ENCODE measurements at regions not wholly inside any gene's neighbourhood (a gene's known extent, or its start where the extent isn't known, plus 50 kb on each side); places are given as distances from the start of the nearest gene placed in this dataset.

DNA sequence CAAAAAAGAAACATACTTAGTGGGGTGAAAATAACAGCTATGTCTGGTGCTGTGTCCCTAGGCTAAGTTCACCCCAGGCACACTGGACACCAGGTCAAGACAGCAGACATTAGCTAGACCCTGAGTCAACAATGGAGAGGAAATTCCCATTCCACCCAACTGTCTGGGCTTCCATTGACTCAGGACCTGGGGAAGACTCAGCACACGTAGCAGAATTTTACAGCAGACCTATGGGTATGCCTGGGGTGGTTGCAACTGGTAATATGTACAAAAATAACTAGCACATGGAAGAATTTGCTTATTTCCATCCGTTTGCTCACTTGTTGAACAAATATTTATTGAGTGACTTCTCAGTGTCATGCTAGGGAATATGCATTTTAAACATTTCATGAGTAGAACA, 117.0 kb downstream of the GAS1 start:
- DNase-seq (ENCODE audit: low read depth): no peak

DNA sequence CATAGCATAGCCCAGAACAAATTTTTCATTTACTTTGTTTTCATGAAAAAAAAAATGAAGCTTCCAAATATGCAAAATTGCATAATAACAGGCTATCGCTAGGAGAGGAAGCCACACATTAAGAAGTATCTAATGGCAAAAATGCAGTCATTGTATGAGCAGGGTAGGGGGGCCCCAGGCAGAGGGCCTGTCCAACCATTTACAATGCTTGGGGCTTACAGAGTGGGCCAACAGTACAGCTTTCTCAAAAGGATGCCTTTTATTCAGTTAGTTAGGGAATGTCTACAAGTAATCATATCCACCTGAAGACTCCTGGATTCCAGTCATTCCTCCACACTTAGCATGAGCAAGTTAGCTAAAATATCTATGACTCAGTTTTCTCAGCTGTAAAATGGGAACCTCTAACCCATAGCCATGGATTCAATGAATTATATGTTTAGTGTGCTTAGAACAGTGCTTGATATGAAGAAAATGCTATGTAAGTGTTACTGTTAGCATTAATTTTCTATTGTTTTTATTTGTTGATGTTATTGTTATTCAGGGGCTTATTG, 117.7 kb downstream of the GAS1 start:
- no peak for DNase-seq (ENCODE audit: low read depth)

DNA sequence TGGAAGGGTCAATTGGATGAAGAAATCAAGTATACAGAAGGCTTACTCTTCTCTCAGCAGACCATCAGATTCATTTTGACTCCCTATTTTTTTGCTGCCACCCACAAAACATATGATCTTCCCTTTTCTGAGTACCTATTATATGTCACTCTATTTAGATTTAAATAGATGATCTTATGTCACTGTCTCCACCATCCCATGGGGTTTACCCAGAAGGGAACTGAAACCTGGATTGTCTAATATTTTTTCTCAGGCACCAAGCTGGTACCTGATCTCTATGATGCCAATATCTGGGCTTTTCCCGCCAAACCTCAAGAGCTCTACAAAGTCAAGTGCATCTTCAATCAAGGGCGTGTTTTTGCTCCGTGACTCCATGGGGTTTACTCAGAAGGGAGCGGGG, 118.7 kb downstream of the GAS1 start:
- no peak for DNase-seq (ENCODE audit: low read depth)

DNA sequence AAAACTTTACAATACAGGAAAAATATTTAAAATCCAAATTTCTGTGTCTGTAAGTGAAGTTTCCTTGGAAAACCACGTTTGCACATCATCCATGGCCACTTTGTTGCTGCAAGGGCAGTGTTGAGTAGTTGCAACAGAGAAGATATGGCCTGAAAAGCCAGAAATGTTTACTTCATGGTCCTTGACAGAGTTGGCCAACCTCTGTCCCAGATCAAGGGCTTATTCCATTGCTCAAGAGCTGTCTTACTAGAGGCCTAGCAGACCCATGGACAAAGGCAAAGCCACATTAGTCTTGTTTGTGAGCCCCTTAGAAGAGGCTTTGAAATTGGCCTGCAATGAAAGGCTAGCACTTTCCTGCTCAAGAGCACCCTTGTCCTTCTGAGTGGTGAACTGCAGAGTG, 119.4 kb downstream of the GAS1 start:
- no peak for DNase-seq (ENCODE audit: low read depth)

DNA sequence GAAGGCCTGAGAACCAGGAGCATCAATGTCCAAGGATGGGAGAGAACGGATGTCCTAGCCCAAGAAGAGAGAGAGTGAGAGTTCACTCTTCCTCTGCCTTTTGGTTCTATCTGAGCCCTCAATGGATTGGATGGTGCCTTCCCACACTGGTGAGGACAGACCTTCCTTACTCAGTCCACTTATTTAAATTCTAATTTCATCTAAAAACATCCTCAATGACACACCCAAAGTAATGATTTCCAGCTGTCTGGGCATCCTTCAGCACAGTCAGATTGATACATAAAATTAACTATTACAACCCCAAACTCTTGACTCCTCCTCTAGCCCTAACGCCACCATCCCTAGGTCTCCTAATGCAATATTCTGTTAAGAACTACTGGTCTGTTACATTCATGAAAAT, 122.0 kb downstream of the GAS1 start:
- no peak for DNase-seq (ENCODE audit: low read depth)

DNA sequence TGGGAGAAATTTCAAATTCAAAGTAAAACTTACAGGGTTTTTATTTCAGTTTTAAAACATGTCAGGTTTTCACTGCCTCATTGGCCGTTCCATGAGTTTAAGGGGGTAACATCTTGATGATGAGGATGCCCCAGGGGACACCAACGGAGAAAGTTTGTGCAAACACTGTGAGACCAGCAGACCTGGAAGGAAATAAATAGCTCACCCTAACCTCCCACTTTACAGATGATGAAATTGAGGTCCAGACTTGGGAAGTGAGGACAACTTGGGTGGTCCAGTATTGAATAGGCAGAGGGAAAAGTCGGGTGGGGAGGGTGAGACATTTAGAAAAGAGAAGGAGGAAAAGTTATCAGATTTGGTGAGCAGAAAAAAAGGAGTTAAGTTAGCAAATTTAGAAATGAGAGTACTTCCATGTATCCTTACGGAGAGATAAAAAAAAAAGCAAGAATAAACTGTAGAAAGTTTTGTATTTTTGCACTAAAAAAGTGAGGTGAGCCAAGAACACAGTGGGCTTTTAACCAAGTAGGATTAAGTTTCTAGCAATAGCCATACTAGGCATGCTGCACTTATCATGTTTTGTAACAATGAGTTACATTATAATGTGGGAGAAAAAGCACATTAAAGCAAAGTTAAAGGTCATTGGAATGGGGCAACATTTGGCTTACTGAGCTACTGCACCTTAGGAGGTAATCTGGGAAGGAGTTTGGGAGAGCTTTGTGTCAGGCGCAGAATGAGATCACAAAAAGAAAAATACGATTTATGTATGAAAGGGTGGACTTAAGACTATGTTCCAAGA, 125.1 kb downstream of the GAS1 start:
- no peak for DNase-seq (ENCODE audit: low read depth)

DNA sequence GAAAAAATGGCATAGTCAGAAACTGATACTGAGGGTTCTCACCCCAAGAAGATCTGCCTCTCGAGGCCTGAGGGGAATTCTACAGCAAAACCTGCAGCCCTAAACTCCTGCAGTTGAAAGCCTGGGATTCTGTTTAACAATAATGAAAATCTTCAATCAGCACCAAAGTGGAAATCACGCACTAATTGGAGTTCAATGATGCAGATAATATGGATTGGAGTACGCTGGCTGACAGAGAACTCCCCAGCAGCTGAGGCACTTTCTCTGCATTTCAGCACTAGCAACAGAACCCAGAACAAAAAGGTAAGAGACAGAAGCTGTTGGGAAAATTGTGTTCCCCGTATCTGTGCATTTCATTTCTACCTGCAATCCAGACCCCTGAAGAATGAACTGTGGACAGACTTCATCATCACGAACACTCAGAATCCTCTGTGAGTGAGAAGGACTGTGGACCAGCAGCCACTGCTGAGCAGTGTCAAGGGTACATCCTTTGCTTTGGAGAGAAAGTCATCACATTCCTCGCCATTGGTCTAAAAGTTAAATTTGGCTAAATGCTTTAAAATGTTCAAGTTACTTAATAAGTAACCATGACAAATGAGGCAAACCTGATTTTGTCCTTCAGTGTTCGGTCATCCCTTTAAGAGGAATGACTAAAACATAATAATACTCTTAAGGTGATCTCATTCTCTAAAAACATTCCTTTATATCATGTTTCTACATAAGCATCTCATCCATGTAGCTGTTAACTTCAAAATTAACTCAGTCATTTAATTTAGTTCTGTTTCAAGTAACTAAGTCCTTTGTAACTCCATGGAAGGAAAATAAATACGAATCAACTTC, 126.1 kb downstream of the GAS1 start:
- no peak for DNase-seq (ENCODE audit: low read depth)

DNA sequence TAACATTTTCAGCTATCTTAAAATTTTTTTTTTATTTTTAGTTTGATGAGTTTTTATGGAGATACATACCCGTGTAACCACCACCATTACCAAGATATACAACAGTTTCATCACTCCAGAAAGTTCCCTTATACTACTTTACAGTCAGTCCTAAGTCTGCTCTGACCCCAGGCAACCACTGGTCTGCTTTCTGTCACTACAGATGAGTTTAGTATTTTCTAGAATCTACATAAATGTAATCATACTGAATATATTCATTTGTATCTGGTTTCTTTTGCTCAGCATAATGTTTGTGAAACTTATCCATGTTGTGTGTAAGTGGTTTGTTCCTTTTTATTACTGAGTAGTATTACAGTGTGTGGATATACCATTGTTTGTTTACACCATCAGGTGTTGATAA, 127.8 kb downstream of the GAS1 start:
- DNase-seq (ENCODE audit: low read depth): no peak

DNA sequence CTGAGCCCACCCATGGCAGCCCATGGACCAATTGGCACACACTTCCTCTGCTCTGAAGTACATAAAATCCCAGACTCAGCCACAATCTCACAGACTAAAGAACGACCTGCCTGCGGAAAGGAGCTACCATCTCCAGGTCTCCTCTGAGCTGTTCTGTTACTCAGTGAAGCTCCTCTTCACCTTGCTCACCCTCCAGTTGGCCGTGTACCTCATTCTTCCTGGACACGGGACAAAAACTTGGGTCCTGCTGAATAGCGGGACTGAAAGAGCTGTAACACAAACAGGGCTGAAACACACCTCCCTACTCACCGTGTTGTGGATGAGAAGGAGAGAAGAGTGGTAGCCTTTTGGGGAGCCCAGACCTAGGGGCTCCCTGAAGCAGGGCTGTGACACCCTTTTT, 128.7 kb downstream of the GAS1 start:
- no peak for DNase-seq (ENCODE audit: low read depth)

DNA sequence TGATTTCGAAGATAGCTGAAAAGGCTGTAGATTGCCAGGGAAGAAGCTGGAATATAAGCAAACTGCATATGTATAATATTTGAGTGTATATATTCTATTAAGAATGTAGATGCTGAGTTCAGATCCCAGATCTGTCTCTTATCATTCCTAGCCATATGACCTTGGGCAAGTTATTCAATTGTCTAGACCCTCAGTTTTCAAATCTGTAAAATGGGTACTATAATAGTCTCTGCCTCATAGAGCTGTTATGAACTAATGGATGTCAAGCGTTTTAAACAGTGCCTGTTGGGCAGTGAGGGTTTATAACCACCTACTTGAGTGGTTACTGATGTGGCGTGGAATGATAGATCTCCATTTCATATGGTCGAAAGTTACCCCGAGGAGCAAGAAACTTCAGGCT, 130.4 kb downstream of the GAS1 start:
- DNase-seq (ENCODE audit: low read depth): no peak

DNA sequence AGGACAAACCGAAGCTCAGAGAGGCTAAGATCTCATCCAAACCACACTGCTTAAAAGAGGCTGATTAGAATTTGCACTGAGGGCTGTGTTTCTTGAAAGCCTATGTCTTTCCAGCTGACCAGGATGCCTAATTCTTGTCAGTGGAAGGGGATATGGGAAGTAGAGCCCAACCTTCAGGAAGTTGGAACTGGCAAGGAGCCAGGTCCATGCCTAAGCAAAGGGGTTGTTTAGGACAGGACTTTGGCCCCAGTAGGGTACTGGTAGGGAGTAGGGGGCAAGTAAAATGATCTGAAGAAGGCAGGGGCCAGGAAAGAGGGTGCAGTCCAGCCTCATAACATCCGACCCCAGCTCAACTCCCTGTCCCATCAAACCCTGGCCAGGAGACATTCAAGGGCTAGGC, 130.9 kb downstream of the GAS1 start:
- DNase-seq (ENCODE audit: low read depth): no peak

DNA sequence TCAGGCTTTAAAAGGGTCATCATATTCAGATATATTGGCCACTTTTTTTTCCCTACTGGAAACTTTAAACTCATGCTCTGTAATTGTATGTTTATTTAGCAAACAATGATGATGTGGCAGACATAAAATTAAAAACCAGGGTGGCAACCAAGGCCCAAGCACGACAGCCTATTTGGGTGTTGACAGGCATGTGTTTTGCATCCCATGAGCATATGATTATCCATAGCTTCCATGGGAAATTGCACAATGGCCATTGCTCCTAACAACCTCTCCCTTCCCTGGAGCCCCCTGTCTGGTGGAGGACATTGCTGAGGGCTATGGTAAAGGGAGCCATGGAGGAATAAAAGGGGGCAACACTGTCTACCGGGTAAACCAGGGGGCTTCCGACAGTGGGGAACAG, 134.7 kb downstream of the GAS1 start:
- DNase-seq (ENCODE audit: low read depth): no peak

DNA sequence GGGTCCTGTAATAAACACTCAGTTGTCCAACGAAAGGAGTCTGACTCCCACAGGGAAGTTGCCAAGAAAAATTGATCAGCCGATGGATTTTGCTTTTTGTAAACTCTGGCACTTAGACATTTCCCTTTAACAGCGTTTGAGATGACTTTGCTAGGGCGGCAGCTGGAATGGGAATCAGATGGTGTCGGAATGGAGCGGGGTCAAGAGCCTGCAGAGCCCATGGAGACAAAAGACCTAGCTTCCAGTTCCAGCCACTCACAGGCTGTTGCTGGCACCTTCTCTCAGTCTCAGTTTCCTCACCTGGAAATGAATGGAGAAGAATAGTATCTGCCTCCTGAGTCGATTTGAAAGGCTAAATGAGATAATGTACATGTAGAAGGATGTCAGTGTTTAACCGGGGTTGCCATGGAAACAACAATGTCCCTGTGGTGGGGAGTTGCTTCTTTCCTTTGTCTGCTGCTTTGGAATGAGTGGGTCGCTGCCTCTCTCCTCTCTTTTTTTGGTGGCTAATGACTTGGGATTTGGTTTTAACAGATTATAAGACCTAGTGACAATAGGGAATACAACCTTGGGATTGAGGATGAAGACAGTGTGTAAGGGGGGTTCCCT, 137.4 kb downstream of the GAS1 start:
- no peak for DNase-seq (ENCODE audit: low read depth)

DNA sequence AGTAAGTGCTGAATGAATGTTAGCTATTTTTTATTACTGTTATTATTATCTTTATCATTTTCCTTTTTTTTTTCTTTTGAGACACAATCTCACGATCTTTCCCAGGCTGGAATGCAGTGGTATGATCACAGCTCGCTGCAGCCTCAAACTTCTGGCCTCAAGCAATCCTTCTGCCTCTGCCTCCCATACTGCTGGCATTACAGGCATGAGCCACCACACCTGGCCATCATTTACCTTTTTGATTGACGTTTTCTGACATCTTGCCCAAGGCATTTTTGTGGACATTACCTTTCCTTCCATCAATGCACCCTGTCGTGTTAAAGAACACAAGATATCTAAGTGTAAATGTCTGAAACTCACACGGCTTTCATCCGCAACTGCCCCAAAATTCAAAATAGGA, 138.2 kb downstream of the GAS1 start:
- DNase-seq (ENCODE audit: low read depth): no peak

DNA sequence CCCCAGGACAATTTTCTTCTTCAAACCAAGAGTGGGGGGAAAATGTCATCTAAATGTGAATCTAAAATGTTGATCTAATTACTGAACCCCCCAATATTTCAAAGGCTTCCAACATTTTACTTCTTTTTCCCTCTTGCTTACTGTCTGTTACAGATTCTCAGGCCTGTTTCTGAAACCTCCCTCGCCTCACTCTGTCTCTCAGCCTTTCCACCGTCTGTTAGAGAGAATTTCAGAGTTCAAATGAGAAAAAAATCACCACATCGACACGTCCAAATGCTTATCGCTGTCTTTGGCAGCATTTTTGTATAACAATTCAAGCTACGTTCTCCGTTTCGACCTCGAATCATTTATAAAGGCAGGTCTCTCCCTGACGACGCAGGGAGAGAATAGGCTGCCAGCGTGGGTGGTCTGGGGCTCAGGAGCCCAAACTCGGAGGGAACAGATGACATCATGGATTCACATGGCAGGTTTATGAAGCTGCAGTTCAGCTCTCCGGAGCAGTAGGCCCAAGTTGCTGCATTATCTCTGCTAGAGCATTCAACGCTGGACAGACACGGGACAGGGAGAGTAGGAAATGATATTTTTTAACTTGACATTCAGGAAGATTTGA, 139.8 kb downstream of the GAS1 start:
- no peak for DNase-seq (ENCODE audit: low read depth)

DNA sequence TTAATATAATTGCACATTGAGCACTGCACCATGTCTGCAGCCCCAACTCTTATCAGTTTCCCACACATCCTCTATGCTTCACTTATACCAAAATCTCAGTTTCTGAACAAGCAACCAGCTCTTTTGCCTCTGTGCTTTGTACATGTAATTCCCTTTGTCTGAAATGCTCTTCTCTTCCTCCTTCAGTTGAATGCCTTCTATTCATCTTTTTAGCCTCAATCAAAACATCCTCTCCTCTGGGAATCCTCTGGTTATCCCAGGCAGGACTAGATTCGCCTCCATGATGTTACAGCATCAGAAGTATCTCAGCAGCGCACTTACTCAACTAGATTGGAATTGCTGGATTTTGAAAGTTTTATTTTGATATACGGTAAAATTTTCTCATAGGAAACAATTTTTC, 143.3 kb downstream of the GAS1 start:
- no peak for DNase-seq (ENCODE audit: low read depth)

DNA sequence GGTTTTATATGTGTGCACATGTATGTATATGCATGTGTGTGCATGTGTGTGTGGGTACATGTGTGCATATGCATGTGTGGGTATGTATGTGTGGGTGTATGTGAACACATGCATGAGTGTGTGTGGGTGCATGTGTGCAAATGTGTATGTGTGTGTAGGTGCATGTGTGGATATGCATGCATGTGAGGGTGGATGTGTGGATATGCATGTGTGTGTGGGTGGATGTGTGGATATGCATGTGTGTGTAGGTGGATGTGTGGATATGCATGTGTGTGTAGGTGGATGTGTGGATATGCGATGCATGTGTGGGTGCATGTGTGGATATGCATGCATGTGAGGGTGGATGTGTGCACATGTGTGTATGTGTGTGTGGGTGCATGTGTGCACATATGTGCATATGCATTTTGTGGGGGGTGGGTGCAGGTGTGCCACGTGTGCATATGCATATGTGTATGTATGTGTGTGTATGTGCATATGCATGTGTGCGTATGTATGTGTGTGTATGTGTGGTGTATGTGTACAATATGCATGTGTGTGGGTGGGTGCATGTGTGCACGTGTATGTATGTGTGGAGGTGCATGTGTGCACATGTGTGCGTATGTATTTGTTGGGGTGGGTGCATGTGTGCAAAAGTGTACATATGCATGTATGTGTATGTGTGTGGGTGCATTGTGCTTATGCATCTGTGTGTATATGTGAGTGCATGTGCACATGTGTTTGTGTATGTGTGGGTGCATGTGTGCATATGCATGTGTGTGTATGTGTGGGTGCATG, 144.2 kb downstream of the GAS1 start:
- DNase-seq (ENCODE audit: low read depth): no peak

DNA sequence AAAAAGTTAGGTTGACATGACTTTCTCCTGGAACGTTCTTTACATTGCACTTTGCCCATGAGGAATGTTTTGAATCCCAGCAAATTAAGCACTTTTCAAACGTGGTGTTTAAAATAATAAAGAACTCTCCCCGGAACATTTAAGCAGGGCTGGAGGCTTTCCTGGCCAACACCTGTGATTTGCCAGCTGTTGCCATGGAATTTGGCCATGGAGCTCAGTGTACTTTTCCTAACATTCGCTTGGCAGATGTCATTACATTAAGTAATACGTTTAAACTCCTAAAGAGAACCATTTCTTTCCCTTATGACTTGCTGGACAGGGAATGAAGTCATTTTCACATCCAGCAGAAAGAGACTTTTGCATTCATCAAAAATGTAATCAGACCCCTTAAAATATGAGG, 146.1 kb downstream of the GAS1 start:
- no peak for DNase-seq (ENCODE audit: low read depth)

DNA sequence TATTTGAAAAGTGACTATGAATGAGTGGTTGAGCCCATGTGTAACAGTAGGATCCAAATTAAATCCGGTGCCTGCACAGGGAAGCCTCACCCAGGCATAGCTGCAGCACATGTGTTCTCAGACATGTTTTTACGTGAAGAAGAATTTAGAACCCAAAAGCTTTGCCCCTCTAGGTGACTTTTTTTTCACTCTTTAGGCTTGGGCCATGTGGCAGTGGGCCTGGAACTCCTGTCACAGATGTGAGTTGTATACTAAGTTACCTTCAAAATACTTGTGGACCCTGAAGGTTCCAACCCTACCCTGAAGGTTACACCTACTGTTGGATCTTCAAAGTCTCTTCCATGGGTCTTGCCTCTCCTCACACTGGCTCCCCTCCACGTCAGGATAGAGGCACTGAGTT, 146.6 kb downstream of the GAS1 start:
- DNase-seq (ENCODE audit: low read depth): no peak

DNA sequence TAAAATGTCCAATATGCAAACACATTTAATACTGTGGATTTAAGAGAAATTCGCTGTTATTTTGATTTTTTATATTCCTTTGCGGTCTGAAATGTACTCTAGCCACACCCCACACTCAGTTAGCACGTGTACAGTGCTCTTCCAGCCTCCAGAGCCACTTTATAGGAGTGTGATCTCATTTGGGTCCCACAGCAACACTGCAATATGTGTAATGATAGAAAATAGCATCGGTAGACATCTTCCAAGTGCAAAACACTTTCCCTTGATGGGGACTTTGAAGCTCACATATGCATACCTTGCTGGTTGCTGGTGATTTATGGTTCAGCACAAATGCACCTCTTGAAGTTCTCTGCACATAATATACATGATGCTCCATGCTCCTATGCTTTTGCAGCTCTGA, 148.3 kb downstream of the GAS1 start:
- DNase-seq (ENCODE audit: low read depth): no peak

DNA sequence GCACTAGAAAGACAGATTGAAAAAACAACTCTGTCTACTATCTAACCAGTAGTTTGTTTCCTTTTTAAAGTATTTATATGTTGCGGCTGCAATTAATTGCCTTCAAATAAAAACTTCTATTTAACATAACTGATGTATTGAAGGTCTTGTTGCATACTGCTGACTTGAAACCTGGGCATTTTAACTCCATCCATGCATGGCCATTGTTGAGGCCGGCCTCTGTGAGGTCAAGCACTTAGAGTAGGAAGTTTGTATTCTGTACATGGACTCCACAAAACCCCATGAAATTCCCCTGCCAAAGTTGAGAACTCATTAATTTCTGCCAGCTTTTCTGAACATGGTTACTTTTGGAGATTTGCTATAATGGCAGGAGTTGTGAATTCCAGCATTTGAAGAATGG, 150.6 kb downstream of the GAS1 start:
- DNase-seq (ENCODE audit: low read depth): no peak
